Islet precursor cell (in vitro differentiated cells): ENCODE measurements at regions not wholly inside any gene's neighbourhood (a gene's known extent, or its start where the extent isn't known, plus 50 kb on each side); places are given as distances from the start of the nearest gene placed in this dataset.

Experiments
- DNase-seq: peaks from one replicate; pipeline ENCODE4 v3.0.0-alpha.2; 2018

DNA sequence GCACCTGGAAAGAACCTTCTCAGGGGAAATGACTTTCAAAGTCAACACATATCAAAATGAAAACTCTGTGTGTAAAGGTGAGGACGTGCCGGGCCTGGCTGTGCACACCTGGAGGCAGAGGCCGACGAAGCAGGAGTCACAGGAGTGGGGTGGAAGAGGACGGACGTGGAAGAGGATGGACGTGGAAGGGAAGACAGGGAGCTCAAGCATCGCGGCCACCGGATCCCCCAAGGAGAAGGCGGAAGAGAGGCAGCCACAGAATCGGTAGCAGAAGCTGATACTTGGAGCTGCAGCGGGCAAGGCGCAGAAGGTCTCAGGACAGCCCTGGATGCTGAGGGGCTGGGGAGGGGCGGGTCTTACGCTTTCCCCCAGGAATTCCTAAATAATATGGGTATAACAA is 519.8 kb downstream of the BRD1 start:
- DNase-seq, result peak; percentile 38

DNA sequence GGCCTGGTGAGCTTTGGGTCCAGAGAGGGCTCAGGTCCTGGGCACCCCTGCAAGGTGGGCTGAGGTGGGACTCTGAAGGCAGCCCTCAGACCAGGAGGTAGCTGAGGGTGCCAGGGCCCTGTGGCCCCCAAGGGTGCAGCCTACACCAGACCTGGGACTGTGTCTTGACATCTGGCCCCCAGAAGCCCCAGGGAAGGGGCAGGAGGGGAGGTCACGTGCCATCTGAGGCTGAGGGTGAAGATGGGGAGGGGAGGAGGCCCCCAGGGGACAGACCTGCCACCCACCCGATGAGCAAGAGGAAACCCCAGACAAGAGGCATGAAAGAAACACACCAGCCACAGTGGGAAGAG is 520.2 kb downstream of the BRD1 start:
- peak; percentile 21 for DNase-seq

DNA sequence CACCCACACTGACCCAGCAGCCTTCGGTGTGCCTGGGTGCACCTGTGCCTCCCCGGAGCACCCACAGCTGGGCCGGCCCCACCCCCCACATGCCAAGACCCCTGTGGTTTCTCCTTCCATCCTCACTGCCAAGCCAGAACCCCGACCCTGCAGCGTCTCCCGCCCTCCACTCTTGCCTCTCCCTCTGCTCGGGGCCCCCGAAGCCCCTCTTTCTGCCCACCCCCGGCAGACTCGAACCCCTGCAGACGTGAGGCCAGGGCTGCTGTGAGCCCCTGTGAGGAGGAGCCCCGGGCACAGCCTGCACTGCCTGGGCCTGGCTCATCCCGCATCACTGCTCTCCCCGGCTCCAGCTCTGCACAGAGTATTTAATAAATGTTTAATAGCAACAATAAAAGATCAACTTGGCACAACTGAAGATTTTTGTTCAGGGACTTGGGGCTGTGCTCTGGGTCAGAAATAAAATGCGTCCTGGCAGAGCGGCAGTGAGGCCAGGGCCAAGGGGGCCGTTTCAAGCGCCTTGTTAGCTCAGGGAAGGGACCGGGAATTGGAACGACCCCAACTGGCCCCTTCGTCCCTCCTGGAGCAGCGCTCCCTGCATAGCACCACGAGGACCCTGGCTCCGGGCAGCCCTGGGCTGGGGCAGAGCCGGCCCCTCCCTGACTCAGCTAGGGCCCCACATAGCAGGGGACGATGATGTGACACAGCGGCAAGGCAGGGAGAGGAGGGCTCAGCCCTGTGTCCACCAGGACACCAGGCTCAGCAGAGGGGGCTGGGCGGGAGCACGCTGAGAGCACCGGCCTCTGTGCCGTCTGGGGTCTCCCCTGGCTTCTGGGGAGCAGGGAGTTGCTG is 520.8 kb downstream of the BRD1 start:
- peak; percentile 40 for DNase-seq

DNA sequence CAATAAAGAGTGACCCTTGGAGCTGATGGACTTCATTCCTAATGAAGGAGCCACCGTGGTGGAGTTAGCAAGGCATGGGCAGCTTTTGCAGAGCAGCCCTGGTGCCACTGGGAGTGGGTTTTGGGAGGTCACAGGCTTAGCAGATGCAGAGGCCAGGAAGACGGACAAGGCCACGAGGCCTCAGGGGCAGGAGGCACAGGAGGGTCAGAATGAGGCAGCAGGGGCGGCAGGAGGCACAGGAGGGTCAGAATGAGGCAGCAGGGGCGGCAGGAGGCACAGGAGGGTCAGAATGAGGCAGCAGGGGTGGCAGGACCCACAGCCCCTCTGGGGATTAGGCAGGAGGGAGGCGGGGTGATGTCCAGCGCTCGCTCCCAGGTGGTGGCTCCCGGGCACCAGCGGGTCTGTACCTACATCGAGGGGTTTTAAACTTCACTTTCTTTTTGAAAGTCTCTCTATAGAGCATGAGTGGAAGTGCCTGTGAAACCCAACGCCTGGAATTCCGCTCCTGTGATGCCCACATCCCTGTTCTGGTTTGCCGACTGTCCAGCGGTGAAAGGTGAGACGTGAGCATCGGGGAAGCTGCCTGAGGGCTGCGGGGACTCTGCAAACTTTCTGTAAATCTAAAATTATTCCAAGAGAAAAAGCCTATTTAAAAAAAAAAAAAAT is 521.6 kb downstream of the BRD1 start:
- DNase-seq, result peak; percentile 24

GRCh38 chr22:49305214-49305965 is 522.3 kb downstream of the BRD1 start:
- DNase-seq, result peak; percentile 90

DNA sequence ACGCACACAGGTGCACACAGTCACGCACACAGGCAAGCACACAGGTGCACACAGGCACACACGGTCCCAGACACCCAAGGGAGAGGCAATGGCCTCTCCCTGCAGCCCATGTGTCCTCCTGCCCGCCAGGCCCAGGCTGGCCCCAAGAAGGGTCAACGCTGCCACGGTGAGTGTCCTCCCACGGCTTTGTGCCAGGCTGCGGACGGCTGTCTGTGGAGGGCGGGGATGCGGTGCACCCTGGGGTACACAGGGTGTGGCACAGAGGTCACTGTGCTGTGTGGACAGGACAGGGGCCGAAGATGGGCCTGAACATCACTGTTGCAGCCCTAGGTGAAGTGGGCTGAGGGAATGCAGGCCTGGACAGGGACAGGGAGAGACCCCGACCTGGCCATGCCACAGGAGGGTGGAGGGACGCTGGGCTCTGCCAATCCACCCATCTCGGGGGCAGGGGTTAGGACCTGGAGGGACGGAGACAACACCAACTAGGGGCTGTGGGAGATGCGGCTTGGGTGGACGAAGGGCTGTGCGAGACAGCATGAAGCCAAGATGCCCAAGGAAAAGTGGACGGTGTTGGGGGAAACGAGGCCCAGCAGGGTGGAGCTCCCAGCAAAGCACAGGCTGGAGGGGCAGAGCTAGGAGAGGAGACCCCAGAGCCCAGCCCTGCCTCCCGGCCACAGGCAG is 523.8 kb downstream of the BRD1 start:
- peak; percentile 46 for DNase-seq

GRCh38 chr22:49303061-49303735 is 524.5 kb downstream of the BRD1 start:
- DNase-seq, result peak; percentile 37

DNA sequence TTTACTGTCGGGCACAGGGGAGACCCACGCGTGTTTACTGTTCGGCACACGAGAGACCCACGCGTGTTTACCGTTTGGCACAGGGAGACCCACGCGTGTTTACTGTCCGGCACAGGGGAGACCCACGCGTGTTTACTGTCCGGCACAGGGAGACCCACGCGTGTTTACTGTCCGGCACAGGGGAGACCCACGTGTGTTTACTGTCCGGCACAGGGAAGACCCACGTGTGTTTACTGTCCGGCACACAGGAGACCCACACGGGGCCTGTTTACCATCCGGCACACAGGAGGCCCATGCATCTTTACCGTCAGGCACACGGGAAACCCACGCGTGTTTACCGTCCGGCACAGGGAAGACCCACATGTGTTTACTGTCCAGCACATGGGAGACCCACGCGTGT is 525.1 kb downstream of the BRD1 start:
- peak; percentile 27 for DNase-seq

DNA sequence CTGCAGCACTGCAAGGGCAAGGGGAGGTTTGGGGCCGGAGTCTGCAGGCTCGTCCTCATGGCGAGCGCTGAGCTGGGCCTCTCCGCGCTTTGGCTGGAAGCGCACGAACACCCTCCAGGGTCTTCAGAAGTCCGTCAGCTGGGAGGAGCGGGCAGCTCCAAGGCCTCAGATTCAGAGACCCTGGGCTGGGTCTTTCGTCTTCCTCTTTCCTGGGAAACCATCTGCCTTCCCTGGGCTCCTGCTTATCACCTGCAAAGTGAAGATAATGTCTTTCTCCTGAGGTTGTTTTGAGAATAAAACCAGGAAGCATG is 525.6 kb downstream of the BRD1 start:
- DNase-seq, result no peak

GRCh38 chr22:49301398-49302149 is 526.1 kb downstream of the BRD1 start:
- DNase-seq, result peak; percentile 46

DNA sequence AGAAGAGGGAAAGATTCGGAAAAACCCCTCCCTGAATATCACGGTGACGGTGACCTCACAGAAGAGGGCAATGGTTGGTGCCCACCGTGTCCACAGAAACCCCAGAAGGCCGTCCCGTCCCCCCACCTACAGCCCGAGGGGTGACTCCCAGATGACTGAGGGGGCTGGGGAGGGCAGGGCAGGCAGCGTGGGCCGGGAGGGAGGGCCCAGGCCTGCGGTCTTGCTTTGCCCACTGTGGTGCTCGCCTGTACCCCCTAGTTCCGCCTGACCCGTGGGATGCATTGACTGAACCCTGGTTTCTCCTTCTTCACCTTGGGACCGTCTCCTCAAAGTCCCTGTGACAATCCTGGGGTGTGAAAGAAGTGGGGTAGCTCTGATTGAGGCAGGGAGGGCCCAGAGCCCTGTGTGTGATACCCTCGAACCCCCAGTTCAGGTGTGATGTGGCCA is 526.7 kb downstream of the BRD1 start:
- peak; percentile 26 for DNase-seq

DNA sequence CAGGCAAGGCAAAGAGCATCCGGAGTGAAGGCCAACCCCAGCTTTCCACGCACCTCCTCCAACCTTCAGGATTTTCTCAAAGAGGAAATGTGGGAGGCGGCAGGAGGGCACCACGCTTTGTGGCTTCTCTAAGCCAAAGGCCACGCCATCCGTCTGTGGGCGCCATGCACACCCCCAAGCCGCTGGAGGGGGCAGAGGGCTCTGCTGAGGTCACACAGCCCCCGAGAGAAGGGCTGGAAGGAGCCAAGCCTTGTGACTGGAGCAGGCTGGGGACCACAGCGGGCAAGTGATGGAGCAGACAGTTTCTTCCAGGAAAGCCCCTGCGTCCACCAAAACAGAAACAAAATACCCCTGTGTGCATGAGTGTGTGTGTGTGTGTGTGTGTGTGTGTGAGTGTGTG is 527.4 kb downstream of the BRD1 start:
- DNase-seq, result peak; percentile 38

GRCh38 chr22:49299821-49300231 is 527.8 kb downstream of the BRD1 start:
- DNase-seq, result peak; percentile 44

GRCh38 chr22:49298834-49299750 is 528.6 kb downstream of the BRD1 start:
- DNase-seq, result peak; percentile 40

DNA sequence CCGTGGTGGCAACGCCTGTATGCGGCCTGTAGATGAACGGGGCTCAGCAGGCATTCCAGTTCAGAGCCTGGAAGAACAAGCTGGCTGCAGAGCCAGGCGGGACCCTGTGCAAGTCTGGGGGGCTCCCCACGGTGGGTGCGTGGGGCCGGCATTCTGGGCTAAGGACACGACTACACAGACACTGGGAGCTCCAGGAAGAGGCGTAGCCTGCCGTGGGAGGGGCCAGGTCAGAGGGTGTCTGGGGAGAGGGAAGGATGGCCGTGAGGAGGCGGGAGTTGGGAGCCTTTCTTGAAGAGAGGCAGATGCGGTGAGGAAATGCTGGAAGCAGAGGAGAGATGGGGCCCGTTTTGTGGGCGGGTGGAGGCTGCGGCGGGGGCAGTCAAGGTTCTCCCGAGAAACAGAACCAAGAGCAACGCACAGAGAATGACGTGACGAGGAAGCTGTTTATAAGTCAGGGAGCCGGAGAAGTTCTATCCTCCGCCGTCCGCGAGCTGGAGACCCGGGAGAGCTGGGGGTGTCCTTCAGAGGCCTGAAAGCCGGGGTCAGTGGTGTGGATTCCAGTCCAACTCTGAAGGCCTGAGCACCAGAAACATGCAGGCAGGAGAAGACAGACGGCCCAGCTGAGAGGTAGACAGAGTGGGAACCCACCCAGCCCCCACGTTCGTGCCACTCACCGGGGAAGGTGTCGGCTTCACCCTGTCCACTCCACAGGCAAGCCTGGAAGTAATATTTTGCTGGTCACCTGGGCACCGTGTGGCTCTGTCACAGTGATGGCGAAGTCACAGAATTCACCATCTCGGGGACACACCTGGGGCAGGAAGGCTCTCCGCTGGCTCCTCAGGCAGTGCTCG is 529.6 kb downstream of the BRD1 start:
- DNase-seq, result peak; percentile 48

GRCh38 chr22:49297286-49297870 is 530.3 kb downstream of the BRD1 start:
- DNase-seq, result peak; percentile 27

DNA sequence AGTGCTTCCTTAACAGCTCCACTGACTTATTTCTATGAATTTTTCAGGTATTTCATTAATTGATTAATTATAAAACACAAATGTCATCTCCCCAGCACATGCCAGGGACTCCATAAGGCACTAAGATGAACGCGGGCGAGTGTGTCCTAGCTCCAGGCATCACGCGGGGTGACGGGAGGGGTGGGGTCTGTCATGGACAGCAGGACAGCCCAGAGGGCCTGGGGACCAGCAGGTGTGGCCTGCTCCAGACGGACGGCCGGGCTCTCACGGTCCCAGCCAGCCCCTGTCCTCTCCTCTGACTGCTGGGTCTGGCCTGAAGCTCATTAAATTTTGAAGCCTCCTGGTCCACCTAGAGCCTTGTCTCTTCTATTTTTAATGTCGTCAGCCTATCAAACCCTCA is 531.1 kb downstream of the BRD1 start:
- peak; percentile 8 for DNase-seq

DNA sequence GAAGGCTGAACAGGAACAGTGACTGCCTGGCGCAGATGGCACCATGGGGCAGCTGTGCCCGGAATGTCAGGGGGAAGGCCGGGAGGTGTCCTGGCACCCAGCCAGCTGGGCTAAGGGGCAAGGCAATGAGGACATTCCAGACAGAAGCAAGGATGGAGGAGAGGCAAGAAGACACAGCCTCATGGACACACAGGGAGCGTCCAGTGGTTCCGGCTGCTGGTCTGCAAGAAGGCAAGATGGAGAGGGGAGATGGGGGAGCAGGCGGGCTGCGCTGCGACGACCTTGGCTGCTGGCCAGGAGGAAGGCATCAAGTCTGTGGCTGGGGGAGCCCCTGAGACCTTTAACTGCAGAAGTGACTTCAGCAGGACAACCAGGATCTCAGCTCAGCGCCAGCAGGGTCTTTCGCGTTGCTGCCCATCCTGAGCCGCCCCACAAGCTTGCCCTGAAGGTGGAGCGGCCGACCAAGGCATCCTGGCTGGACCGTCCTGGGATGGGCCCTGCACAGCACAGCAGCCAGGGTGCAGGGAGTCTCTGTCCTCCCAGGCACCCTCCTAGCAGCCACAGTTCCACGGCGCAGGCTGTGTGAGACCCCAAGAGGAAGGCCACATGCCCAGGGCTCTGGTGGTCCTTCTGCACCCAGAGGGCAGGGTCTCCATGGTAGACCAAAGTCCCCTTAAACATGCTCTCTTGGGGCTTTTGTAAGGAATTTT is 531.7 kb downstream of the BRD1 start:
- DNase-seq, result peak; percentile 35

DNA sequence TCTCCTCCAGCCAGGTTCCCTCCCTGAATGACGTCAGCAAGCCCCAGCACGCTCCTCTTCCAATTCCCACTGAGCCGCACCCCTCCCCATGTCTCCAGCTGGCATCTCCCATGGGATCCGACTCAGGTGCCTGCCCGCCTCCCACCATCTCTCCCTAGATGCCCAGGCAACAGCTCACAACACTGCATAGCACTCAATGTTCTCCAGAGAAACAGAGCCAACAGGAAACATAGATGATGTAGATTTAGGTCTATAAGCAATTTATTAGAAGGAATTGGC is 532.3 kb downstream of the BRD1 start:
- no peak for DNase-seq
